GM21526 (cell line): ENCODE measurements at regions not wholly inside any gene's neighbourhood (a gene's known extent, or its start where the extent isn't known, plus 50 kb on each side); places are given as distances from the start of the nearest gene placed in this dataset.

Experiments
- ATAC-seq: cut with Tn5 transposase; IDR thresholded peaks from one replicate; pipeline ENCODE4 v1.9.1; 2021; ENCODE audit warnings: moderate library complexity; ENCODE audit not compliant: unreplicated experiment, low FRiP score

DNA sequence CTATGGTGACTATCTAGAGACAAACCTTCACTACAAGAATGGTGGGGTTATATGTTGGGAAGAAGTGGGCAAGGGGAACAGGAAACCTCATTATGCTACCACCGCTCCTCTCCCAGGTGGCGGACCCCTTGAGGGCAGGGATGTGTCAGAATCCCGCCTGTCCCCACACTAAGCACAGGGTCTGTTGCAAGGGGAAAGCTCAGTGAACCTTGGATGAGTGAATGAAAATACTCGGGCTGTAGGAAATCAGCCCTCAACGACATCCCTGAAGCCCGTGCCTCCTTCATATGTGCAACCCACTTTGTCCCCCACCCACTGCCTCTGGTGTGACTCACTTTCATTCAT lies 68.2 kb upstream of the AMPD3 start:
- ATAC-seq, result no peak

DNA sequence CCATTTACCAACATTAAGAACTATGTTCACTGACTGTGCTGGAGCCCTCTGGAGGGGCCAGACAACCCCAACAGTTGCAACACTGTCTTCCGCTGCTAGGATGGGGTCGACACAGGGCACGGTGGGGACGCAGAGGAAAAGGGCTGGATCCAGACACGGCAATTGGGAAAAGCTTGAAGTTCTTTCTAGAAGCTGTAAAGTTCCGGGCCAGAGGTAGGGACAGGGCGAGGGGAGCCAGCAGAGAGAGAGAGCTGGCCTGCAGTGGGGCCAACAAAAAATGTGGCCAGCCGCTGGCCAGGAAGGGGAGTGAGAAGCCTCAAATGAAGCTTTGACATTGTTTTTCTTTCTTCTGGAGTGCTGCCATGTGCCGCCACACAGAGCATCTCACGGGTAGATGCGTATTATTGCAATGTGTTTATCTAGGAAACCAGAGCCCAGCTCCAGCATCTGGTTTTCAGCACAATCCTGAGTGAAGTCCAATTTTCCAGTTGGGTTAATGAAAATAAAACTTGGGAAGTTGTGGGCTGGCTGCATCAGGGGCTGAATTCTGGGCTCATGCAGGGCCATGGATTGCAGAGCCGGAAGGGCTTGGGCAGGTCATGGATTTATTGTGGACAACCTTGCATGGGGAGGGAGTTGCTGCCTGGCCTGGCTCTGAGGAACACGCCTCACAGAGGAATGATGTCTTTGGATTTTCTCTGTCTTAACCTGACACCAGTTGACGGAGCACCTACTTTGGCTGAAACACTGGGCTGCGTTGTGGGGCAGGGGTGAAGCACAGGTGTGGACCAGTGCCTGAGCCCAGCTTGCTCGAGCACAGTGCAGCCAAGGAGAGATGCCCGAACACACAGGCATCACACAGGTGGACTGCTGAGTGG lies 67.6 kb upstream of the AMPD3 start:
- no peak for ATAC-seq

DNA sequence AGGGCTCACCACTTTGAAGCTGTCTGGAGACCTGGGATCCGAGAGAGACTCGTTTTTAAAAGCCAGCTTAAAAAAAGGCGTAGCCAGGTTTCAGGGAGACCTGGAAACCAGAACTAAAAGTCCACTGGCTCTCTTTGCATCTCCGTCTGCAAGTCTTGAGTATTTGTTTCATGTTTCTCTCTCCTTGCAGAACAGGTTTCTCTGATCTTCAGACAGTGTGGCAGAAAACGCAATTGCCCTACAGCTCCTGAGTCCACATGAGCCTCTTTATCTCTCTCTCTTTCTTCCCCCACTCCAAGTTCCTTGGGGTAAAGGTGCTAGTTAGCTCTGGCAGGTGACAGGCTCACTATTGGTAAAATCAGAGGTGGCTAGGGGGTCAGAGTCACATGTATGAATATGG lies 67.0 kb upstream of the AMPD3 start:
- no peak for ATAC-seq

DNA sequence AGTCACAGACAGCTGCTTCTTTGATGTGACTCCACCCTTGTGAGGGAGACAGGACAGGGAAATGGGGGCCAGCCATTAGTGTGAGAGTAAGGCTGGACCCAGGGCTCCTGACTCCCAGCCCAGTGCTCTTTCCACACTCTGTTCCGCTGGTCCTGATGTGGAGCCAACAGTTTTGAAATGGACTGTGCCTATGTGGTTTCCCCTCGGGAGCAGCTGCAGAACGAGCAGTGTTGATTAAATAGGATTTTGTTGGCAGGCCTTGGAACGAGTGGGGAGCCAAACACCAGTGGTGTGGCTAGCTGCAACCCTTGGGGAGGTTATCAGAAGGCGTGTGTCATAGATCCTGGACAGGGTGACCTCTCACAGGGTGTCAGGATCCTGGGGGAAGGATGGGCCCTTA lies 66.5 kb upstream of the AMPD3 start:
- no peak for ATAC-seq

DNA sequence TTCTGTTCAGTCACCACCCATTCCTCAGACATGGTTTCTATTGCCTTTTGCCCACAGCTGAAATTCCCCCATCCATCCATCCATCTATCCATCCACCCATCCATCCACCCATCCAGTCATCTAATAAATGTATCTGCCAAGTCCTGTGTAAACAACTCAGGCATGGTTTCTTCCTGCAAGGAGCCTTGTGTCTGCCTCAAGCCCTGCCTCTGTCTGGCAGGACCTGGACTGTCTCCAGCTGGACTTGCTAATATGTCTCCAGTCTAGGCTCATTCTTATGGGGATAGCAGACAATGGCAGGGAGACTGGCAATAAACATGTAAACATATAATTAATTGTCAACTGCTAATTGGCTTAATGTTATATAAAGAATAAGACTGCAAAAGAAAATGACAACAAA lies 64.7 kb upstream of the AMPD3 start:
- no peak for ATAC-seq

DNA sequence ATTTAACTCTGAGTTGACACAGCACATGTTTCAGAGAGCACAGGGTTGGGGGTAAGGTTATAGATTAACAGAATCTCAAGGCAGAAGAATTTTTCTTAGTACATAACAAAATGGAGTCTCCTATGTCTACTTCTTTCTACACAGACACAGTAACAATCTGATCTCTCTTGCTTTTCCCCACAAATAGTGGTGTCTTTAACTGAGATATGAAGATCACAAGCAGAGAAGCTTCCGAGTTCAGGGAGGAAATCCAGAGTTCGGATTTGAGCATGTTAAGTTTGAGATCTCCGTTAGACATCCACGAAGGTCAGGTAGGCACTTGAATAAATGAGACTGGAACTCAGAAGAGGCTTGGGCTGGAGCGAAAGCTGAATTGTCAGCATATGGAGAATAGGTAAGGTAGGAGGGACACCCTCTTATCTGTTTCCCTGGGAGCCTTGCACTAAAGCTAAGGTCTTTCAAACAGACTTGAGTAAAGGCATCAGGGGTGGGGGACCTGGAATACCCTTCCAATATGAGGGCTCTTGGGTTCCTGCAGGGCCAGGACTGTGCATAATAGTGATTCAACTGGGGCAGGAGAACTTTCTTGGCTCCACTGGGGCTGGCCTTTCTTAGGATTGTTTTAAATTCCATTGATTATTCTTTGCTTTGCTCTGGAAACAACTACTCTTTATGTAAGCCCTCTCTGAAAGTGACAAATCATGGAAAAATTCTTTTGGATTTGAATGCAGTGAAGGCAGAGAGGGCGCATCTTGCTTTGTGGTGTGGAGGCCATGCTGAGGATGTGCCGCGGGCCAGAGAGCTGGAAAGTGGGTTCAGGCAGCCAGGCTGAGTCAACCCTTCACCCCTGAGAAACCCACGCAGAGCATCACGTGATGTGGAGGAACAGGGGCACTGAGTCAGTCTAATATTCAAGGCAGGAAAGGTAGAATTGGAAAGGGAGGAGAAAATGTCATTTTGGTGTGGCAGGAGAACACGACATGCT lies 62.7 kb upstream of the AMPD3 start:
- no peak for ATAC-seq

DNA sequence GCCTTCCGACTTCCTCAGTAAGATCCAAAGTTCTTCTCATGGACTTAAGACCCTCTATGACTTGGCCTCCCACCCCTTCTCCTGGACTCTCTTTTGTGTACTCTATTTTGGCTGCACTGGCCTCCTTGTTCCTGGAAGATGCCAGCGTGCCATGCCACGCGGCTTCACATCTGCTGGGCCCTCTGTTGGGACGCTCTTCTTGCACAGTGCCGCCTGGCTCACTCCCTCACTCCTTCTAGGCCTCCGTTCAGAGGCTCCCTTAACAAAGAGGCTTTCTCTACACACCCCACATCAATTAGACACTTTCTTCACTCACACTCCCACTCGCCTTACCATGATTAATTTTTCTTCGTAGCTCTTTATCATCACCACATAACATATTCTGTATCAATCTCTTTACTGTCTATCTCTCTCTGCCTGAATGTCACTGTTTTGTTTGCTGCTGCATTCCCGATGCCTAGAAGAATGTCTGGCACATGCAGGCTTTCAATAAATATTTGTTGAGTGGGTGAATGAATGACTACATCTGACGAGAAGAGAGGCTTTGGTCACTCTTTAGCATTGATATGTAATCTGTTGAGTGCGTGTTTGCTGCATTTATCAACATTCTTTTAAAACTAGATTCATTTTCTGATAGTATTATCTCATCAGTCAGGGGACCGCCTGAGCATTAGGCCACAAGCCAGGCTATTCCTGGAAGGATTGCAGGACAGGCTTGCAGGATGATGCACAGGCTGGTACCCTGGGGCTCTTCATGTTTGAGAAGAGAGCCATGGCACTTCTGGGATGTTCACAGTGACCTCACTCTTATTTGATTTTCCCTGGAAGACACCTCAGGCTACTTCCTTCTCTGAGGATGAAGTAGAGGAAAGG lies 60.6 kb upstream of the AMPD3 start:
- no peak for ATAC-seq

DNA sequence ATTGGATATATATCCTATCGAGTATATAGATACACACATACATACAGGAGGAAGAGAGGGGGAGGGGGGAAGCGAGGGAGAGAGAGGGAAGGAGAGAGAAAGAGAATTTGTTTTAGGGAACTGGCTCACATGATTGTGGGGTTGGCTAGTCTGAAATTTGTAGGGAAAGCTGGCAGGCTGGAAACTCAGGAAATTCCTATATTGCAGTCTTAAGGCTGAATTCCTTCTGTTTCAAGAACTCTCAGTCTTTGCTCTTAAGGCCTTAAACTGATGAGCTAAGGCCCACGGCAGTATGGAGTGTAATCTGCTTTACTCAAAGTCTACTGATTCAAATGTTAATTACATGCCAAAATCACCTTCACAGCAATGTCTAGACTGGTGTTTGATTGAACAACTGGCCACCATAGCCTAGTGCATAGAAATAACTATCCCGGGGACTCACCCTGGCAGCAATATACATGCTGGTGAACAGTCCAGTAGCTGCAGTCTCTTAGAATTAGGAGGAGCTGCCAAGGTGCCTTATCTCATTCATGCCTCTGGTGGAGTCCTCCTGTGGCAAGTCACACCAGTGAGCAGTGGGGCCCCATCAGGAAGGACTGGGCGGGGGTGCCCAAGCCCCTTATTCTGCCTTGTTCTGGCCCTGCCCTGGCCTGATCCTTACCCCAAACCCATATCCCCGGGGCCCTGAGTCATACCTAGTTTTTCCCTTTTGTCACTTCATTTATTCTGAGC lies 59.7 kb upstream of the AMPD3 start:
- no peak for ATAC-seq

DNA sequence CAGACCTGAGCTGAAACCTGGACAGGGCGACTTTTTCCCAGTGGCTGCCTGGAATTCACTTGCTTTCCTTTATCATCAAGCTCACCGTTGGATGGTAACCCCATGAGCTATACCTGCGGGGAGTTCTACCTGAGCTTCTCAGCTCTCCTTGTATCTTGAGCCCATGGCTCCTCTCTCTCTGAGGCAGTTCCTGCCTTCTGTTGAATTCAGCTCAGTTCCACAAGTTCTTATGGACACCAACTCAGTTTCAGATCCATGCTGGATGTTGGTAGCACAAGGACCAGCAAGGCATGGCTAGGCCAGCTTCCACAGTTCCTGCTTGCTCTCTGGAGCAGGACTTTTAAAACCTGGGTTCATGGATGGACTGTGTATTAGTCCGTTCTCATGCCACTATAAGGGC lies 58.3 kb upstream of the AMPD3 start:
- ATAC-seq, result no peak

DNA sequence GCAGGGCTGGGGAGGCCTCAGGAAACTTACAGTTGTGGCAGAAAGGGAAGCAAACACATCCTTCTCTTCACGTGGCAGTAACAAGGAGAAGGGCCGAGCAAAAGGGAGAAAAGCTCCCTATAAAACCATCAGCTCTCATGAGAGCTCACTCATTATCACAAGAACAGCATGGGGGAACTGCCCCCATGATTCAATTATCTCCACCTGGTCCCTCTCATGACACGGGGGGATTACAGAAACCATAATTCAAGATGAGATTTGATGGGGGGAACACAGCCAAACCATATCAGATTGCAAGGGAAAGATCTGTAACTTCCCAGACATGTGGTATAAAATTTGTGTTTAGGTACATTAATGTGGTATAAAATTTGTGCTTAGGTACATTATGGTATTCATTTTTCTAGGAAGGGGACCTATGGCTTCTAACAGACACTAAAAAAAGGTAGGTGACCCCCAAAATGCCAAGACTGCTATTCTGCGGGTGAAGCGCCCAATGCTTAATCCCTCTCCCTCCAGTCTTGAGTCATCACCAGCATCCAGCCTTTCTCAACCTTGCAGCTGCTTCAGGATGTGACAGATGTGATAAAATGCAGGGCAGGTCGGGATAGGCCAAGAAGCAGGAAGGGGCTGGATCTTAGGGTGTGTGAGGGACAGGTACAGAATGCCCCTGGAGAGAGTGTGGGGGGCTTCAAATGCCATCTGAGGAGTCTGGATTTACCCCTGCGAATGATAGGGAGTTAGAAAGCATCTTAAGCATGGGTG lies 57.7 kb upstream of the AMPD3 start:
- no peak for ATAC-seq

DNA sequence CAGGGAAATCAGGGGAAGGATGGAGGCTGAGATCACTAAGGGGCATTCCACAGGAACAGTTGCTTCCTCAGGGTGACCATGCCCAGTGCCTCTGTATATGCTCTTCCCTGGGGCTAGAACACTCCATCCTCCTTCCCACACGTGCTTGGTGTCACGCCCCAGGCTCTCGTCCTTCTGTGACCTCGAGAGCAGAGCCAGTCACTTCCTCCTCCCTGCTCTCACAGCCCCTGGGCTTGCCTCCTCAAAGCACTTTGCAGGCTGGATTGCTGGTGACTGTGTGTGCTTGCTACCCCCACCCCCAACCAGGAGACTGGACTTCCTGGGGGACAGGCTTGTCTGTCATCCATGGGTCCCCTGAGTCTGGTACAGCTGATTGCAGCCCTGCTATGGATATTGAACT lies 56.5 kb upstream of the AMPD3 start:
- no peak for ATAC-seq

DNA sequence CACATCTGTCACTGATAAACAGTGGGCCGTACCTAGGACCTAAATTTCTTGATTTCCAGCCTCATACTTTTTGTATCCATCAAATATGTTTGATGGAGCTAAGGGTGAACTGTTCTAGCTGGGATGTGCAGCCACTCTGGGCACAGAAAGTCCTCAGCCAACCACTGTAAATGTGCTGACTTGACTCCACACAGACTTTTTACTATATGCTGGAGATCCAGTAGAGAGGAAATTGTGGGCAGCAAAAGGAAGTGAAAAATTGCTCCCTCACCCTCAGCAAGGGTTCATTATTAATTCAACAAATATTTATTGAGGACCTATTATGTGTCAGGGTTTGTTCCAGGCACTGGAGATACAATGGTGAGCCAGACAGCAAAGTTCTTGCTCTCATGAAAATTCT lies 54.2 kb upstream of the AMPD3 start:
- no peak for ATAC-seq

DNA sequence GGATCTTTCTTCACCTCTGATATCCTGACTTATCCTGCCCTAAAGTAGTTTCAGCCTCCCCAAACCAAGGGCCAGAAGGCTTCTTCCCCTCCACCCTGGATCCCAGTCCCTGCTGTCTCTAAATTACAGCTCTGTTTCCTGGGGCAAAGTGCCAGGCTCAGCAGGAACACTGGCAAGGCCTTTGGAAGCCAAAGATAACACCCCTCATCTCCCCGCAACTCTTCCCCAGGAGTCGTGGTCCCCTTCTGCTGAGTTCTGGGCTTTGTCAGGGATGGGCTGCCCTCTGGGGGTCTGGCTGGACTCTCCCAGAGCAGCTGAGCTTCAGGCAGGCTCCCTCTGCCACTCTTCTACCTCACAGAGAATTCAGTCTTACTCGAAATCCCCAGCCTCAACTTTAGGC lies 53.8 kb upstream of the AMPD3 start:
- ATAC-seq, result no peak

DNA sequence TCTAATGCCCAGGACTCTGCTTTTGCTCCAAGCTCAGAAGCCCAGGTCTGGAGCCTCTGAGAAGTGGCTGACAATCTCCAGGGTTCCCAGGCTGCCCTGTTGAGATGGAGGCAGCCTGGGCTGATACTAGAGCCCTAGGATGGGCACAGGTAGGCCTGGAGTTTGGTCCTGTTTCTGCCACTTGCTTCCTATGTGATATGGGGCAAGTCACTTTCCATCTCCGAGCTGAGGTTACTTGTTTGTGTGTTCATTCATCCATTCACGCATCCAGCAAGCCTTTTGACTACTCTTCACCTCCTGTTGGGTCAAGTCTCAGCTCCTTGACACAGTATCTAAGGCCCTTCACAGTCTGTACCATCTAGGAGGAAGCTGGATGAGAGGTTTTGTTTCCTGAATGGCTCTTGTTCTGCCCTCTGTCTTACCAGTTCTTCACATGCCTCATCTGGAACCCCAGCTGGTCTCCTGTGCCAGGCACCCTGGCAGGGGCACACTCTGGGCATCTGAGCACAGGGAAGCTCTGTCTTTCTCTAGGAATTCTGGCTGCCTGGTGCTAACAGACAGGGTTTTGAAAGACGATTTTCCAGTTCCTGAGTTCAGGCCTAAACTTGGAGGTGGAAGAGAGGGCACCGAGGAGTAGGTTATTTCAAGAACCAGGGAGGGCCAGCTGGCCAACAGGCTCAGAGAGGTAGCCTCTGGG lies 53.2 kb upstream of the AMPD3 start:
- no peak for ATAC-seq
